HCT116 (cell line): ENCODE measurements at regions not wholly inside any gene's neighbourhood (a gene's known extent, or its start where the extent isn't known, plus 50 kb on each side); places are given as distances from the start of the nearest gene placed in this dataset.

Source experiments
- CTCF ChIP-seq, 3 experiments: fragments of 200-600 bp in 1 of 3; sonication (generic) in 1 of 3; IDR thresholded peaks in 2 of 3; conservative IDR thresholded peaks in 1 of 3; 2 replicates each; pipeline ENCODE4 v1.5.1; 2012 to 2017; ENCODE audit warnings: low read depth in 2 of 3, low read length in 2 of 3, antibody characterized with exemption in 1 of 3, borderline replicate concordance in 1 of 3, control low read depth in 1 of 3, mild to moderate bottlenecking in 1 of 3, mixed read lengths in 1 of 3, mixed run types in 1 of 3, moderate library complexity in 1 of 3; ENCODE audit not compliant: insufficient read depth in 1 of 3
- EGR1 ChIP-seq: IDR thresholded peaks from 2 replicates; pipeline ENCODE4 v1.6.1; 2012; ENCODE audit warnings: low read depth
- EZH2 ChIP-seq: fragments of 200-600 bp; sonication (generic); IDR thresholded peaks from 2 replicates; pipeline ENCODE4 v1.6.1; 2017; ENCODE audit warnings: antibody characterized with exemption, mixed run types
- POLR2A ChIP-seq: IDR thresholded peaks from 2 replicates; pipeline ENCODE4 v1.7.0; 2011; ENCODE audit warnings: borderline replicate concordance; ENCODE audit not compliant: insufficient read depth, insufficient read length; ENCODE audit errors: extremely low read depth
- POLR2AphosphoS5 ChIP-seq: IDR thresholded peaks from 2 replicates; pipeline ENCODE4 v1.6.1; 2011; ENCODE audit warnings: mild to moderate bottlenecking, low read depth, low read length, moderate library complexity
- ZBTB33 ChIP-seq: IDR thresholded peaks from 2 replicates; pipeline ENCODE4 v1.6.1; 2011; ENCODE audit warnings: mild to moderate bottlenecking, low read length, moderate library complexity; ENCODE audit not compliant: insufficient replicate concordance; ENCODE audit errors: extremely low read depth

GRCh38 chr9:38486056-38486615, 61.9 kb upstream of the IGFBPL1 start:
- TF ChIP-seq POLR2A = no peak
- no peak for TF ChIP-seq ZBTB33
- TF ChIP-seq CTCF (IDR thresholded peaks at IDR 0.05 in 2 of 3, conservative IDR thresholded peaks at IDR 0.05 in 1 of 3; ENCODE audit: borderline replicate concordance in 1 of 3, insufficient read depth in 1 of 3, low read depth in 2 of 3, low read length in 2 of 3) = no peak
- no peak for TF ChIP-seq EZH2
- no peak for TF ChIP-seq POLR2AphosphoS5
- TF ChIP-seq EGR1 = no peak
